GM21619 (cell line): ENCODE measurements at regions not wholly inside any gene's neighbourhood (a gene's known extent, or its start where the extent isn't known, plus 50 kb on each side); places are given as distances from the start of the nearest gene placed in this dataset.
"Not testable (repeated sequence)": the region's sequence is repeated elsewhere in the genome, so short reads cannot be mapped to it uniquely, and the experiment has no call there.

Experiments
- ATAC-seq: cut with Tn5 transposase; IDR thresholded peaks from one replicate; pipeline ENCODE4 v1.9.1; 2021; ENCODE audit not compliant: unreplicated experiment

DNA sequence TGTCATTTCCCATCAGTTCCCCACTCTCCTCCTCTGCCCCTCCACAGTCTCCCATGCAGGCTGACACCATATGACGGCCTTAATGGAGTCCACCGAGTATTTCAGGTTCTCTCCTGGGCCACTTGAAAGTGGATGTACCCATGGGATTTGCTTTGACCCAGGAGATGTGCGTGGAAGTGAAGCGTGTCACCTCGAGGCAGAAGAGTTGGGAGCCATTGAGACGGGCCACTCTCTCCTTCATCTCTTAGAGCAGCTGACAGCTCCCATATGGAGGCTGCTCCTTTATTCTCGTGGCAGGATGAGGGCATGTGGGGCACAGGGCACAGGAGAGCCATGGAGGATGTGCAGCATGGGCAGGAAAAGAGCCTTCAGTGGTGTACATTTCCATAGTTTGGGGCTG, 144.7 kb upstream of the CRYM start:
- not testable (repeated sequence) for ATAC-seq

DNA sequence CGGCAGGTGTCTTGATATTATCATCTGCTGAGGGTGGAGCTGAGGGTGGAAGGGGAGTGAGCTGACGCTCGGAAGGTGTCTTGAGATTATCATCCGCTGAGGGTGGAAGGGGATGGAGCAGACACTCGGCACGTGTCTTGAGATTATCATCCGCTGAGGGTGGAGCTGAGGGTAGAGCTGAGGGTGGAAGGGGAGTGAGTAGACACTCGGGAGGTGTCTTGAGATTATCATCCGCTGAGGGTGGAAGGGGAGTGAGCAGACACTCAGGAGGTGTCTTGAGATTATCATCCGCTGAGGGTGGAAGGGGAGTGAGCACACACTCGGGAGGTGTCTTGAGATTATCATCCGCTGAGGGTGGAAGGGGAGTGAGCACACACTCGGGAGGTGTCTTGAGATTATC, 126.6 kb upstream of the CRYM start:
- ATAC-seq, result not testable (repeated sequence)

DNA sequence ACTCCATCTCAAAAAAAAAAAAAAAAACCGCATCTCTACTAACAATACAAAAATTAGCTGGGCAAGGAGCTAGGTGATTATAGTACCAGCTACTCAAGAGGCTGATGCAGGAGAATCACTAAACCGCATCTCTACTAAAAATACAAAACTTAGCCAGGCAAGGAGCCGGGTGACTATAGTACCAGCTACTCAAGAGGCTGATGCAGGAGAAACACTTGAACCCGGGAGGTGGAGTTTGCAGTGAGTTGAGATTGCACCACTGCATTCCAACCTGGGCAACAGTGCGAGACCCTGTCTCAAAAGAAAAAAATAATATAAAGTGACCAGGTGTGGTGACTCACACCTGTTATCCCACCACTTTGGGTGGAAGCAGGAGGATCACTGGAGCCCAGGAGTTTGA, 119.8 kb upstream of the CRYM start:
- ATAC-seq, result not testable (repeated sequence)

DNA sequence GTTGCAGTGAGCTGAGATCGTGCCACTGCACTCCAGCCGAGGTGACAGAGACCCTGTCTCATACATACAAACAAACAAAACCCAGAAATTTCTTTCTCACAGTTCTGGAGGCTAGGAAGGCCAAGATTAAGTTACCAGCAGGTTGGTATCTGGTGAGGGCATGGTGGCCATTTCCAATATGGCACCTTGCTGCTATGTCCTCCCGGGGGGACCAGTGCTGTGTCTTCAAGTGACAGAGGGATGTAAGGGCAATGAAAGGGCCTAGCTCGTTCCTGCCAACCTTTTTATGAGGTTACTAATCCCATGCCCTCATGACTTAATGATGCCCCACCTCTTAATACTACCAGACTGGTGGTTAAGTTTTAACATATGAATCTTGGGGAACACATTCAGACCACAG, 118.5 kb upstream of the CRYM start:
- ATAC-seq, result not testable (repeated sequence)

DNA sequence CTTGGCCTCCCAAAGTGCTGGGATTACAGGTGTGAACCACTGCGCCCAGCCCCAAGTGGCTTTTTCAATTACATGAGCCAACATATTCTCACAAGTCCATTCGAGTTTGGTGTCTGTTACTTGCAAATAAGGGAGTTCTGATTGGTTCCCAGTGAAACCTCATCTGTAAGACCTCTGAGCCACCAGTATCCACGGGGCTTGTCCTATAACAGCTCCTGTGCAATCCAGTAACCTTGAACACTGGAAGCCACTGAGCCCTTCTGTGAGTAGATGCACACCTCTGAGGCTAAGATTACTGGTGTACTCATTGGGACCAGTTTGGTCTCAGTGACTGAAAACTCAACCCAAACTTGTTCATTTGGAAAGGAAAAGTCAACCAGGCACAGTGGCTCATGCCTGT, 112.5 kb upstream of the CRYM start:
- ATAC-seq, result not testable (repeated sequence)

DNA sequence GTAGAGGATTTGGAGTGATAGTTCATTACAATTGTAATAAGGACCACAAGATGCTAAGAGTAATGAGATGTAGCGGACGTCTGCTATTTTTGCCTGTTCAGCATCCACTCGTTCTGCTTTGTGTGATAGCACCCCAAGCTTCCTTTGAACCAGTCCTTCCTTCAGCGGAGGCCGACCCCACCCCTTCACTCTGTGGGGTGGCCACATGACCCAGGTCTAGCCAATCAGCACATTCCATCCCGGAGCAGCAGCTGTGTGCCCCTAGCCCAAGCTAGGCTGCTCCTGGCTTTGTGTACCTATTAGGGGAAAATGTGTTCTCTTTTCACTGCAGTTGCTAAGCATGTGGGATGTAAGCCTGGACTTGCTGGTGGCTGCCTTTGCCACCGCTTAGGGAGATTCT, 111.8 kb upstream of the CRYM start:
- ATAC-seq, result not testable (repeated sequence)

DNA sequence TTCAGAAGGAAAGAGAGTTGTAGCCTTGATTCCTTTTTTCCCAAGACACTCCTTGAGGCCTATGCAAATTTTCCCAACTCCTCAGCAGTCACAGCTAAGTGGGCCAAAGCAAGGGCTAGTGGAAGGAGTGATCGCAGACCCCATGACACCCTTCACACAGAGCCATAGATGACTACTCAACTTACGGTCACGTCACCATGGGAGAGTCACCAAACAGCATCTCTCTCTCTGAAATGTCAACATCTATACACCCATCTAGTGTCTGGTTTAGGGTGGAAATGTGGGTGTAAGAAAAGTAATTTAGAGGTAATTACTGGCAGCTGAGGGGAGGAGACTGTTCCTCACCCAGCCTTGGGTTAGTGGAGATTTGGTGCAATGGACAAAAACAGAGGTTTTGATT, 109.7 kb upstream of the CRYM start:
- ATAC-seq, result not testable (repeated sequence)

DNA sequence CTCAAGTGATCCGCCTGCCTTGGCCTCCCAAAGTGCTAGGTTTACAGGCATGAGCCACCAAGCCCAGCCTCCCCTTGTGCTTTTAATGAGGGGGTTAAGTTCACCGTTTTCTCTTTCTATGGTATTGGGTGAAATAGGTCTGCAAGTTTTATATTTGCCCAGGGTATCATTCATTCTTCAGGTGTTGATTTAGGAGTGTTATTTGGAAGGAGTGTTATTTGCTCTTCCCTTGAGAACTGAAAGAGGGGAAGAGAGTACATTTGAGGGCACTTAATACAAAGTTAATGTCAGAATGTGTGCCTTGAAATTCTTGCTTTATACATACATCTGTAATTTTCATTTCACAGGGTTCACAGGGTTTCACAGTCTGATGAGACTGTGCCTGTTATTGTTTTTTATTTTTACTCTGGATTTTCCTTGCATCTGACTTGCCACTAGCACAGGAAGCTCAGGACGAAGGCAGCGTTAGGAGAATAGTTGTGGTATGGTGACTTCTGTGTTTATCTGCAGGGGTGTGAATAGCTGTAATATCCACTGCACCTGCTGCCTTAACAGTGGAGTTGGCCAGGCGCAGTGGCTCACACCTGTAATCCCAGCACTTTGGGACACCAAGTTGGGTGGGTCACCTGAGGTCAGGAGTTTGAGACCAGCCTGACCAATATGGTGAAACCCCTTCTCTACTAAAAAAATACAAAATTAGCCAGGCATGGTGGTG, 108.3 kb upstream of the CRYM start:
- ATAC-seq, result not testable (repeated sequence)

DNA sequence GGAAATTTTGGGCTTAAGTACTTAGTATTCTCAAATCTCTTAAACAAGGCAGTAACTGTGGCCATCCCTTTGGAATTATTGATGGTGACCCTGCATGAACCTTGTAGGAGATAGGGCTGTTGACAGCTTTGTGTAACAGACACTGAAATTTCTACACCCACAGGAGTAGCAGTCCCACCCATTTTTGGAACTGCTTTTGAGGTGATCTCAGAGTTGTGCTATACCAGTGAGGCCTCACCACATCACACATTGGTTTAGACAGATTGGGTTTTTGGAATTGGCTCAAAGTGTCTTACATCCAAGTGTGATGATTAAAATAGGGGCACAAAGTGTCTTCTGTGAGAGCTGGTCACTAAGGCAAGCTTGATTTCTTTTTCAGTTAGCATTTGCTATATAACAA, 105.6 kb upstream of the CRYM start:
- ATAC-seq, result not testable (repeated sequence)

DNA sequence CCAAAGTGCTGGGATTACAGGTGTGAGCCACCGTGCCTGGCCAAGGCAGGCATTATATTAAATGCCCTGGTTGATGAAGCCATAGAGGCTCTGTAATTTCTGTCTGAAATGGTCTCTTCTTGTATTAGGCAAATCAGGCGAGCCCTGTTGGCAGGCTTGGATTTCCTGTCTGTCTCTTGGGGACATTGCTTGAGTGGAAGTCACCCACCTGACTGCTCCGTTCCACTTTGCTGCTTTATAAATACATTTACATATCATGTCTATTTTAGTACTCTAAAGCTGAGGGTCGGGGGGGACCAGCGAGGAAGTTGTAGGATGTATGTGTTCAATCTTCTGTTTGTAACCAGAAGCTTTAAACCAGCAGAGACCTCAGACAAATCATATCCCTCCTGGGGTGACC, 101.6 kb upstream of the CRYM start:
- peak; percentile 47 for ATAC-seq

DNA sequence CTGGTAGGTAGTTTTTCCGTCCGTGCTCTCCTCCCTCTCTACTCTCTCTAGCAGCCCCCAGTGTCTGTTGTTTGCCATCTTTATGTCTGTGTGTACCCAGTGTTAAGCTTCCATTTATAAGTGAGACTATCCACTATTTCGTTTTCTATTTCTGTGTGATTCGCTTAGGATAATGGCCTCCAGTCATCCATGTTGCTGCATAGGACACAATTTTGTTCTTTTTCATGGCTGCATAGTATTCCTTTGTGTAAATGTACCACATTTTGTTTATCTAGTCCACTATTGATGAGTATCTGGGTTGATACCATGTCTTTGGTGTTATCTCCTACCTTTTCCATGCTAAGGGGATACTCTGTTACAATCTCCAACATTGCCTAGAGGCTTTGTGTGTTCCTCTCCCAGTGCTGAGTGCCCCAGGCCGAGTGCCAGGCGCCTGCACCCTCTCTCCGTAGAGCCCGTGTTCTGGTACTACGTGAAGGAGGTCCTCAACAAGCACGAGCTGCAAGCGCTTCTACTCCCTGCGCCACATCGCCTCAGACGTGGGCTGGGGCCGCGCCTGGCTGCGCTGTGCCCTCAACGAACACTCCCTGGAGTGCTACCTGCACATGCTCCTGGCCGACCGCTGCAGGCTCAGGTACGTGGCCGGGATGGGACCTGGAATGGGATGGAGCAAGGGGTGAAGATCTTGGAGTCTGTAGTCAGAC, 98.3 kb upstream of the CRYM start:
- ATAC-seq, result not testable (repeated sequence)

DNA sequence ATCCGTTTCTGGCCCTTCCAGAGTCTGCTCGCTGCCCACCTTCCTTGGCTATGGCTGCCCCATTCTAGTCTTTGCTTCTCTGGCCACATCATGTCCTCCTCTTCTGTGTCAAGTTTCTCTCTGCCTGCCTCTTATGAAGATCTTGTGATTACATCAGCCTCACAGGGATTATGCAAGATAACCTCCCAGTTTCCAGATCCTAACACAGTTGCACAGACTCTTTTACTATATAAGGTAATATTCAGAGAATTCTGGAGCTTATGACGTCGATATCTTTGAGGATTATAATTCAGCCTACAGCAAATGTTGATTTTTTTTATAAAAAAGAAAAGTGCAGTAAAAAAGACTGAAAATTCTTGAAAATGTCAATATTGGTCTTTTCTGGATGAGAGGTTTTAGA, 97.2 kb upstream of the CRYM start:
- not testable (repeated sequence) for ATAC-seq

DNA sequence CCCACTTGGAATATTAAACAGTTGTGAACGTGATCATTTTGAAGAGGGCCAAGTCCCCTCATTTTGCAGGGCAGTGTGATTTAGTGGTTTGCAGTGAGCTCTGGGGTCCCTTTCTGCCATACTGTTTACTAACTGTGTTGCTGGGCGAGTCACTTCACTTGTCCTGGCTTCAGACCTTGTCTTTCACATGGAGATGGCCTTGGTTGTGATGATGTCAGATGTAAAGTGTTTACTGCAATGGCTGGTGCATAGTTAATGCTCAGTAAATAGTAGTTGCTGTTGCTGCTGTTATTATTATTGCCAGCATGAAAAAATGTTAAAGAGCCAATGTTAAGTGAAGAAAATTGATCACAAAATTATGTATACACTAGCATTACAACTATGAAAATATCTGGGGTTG, 95.4 kb upstream of the CRYM start:
- ATAC-seq, result not testable (repeated sequence)

DNA sequence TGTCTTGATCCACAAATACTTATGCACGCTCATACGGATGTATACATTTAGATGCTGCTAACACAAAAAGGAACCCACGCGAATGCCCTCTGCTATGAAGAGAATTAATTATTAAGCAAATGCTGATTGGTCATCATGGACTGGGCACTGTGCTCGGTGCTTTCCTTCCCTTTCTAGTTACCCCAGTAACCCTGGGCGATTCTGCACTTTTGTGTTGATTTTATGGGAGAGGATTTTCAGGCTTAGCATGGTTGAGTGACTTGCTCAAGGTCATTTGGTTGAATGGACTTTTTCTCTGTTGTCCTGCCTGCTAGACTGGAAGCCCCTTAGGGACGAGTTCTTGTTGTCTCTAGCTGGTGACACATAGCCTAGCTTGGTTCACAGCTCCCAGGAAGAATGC, 94.8 kb upstream of the CRYM start:
- ATAC-seq, result not testable (repeated sequence)

DNA sequence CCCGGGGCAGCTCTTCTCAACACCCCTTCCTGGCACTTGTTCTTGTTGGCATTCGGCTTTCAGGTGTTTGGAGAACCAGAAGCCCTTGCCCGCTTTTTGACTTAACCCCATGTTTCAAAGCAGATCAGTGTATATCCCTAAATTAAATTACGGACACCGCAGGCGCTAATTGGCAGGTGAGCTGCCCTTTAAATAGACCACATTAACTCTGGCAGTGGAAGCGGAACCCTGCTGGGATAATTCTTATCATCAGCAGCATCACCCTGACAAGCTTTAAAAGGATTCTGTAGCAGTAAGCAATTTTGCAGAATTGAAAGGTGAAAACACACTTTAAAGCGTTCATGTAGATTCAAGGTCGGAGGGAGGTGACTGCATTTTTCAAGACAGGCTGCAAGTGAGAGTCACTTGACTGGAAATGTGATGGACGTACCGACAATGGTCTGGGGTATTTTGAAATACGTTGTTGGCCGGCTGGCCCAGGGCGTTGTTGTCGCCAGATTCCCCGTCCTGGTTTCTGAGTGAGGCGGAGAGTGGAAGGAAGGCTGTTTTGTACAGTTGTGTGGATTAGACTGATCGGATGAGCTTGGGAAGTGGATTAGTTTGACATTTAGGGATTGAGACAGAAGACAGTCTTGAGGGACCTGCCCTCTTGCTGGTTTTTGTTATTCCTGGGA, 94.2 kb upstream of the CRYM start:
- not testable (repeated sequence) for ATAC-seq

DNA sequence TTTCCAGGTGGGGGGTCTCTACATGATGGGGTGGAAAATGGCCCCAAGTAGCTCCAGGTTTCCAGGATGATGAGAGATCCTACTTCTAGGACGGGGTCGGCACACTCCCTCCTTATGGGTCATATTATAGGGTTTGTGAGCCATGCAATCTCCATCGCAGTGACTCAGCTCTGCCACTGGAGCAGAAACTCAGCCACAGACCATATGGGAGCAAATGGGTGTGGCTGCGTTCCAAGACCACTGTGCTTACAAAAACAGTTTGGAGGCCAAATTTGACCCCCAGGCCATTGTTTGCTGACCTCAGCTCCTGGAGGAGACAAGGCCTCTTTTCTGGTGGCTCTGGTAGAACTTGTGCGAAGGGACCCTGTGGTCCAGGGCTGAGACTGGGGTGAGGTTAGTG, 92.7 kb upstream of the CRYM start:
- ATAC-seq, result not testable (repeated sequence)

DNA sequence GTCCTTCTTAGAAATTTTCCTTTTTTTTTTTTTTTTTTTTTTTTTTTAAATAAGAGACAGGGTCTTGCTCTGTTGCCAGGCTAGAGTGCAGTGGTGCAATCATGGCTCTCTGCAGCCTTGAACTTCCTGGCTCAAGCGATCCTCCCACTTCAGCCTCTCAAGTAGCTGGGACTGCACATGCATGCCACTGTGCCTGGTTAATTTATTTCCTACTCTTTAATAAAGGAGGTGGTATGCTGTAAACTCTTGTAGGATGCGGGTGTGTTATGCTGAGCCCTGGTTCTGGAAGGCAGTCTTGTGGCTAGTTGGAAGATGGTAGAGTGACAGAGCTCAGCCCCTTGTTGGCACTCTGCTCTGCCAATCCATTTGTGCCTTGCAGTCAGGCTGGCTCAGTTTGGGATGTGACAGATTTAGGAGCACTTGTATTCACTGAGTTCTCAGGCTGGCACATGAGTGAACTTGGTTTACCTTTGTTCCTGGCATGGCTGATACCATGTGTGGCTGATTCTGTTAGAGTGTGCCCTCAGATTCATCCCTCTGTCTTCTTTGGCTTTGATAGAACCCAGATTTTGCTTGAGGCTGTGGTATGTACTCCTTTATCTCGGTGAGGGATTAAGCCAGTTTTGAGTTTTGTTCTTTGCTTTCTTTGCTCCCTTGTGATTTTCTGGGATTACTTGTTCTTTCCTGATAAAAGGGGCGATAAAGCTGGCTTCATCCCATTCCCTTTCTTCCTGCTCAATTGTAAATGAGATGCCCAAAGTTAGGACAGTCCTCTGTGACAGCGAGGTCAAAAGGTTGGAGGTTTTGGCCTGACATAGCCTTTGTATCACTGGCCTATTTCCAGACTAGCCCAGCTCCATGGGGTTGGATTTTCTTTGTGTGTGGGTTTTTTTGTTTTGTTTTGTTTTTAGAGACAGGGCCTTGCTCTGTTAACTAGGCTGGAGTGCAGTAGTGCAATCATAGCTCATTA, 91.2 kb upstream of the CRYM start:
- ATAC-seq, result not testable (repeated sequence)

DNA sequence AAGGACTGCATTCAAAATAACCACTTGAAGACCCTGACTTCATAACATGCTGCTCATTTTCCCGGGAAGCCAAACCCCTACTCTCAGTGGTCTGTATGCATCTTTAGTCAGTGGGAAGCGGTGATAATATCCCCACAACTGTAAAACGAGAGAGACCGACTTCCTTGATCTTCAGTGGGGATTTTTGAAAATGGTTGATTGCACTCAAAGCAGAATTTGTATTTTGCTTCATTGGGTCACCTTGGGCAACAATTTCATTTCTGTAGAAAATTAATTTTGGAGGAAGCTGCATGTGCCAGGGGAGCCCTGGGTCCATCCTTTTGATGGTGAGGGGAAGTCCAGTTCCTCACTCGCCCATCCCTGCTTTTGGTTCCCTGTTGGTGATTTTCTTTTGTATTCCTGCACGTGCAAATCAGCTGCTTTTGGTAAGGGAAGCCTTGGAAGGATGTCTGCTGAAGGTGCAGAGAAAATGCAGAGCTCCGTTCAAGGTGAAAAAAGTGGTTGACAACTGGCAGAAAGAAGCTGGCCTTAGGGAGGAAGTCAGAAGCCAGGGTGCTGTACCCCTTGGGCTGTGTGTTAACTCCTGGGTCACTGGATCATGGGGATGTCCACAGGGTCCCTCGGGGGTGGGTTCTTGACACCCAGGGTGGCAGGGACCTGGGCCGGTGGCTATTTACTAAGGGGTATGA, 89.8 kb upstream of the CRYM start:
- ATAC-seq, result not testable (repeated sequence)

DNA sequence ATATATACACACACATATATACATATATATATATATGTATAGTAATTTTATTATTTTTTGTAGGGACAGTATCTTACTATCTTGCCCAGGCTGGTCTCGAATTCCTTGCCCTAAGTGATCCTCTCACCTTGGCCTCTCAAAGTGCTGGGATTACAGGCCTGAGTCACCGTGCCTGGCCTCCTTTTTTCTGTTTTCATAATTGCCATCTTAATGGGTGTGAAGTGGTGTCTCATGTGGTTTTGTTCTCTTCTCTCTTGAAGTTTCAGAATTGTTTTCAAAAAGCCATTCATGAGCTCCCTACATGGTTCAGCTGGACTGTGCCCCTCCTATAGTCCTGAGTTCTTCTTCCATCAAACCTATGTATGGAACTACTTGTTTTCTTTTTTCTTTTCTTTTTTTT, 88.9 kb upstream of the CRYM start:
- peak; percentile 37 for ATAC-seq

DNA sequence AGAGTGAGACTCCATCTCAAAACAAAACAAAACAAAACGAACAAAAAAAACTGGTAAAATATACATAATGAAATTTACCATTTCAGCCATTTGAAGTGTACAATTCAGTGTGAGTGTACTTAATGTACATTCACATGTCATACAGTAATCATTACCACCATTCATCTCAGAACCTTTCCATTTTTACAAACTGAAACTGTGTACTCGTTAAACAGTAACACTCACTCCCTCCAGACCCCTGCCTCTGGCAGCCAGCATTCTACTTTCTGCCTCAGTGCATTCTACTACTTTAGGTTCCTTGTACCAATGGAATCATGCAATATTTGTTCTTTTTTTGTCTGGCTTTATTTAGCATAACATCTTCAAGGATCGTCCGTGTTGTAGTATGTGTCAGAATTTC, 87.5 kb upstream of the CRYM start:
- peak; percentile 39 for ATAC-seq
